SK-N-SH treated with all-trans-retinoic acid at 6 μM for 48 hours (cell line): ENCODE measurements at regions not wholly inside any gene's neighbourhood (a gene's known extent, or its start where the extent isn't known, plus 50 kb on each side); places are given as distances from the start of the nearest gene placed in this dataset.
"Not testable (repeated sequence)": the region's sequence is repeated elsewhere in the genome, so short reads cannot be mapped to it uniquely, and the experiment has no call there.

Experiments used
- ATAC-seq: fragments of 200-7000 bp; cut with Tn5 transposase; 3 replicates; pipeline ENCODE4 v1.9.1; 2020; ENCODE audit warnings: mild to moderate bottlenecking, moderate library complexity
- BACH2 ChIP-seq: fragments of 250-450 bp; sonication (Bioruptor Pico); IDR thresholded peaks from 2 replicates; pipeline ENCODE4 v1.9.0; 2021; ENCODE audit warnings: mild to moderate bottlenecking, borderline replicate concordance
- CREB5 ChIP-seq: fragments of 250-450 bp; sonication (Bioruptor Pico); IDR thresholded peaks from 2 replicates; pipeline ENCODE4 v1.5.1; 2020; ENCODE audit warnings: low read depth, mild to moderate bottlenecking, moderate library complexity
- CSDC2 ChIP-seq: fragments of 250-450 bp; sonication (Bioruptor Pico); IDR thresholded peaks from 2 replicates; pipeline ENCODE4 v1.5.0; 2020; ENCODE audit warnings: mild to moderate bottlenecking, moderate library complexity
- GLIS3 ChIP-seq: fragments of 250-450 bp; sonication (Bioruptor Pico); IDR thresholded peaks from 2 replicates; pipeline ENCODE4 v1.5.0; 2020; ENCODE audit warnings: mild to moderate bottlenecking, moderate library complexity
- ISL1 ChIP-seq: fragments of 250-450 bp; sonication (Bioruptor Pico); IDR thresholded peaks from 2 replicates; pipeline ENCODE4 v2.1.2; 2022; ENCODE audit warnings: mild to moderate bottlenecking, moderate library complexity
- POU6F1 ChIP-seq: fragments of 250-450 bp; sonication (Bioruptor Pico); IDR thresholded peaks from 2 replicates; pipeline ENCODE4 v1.8.0; 2021; ENCODE audit warnings: low read depth, mild to moderate bottlenecking, moderate library complexity, borderline replicate concordance
- PPARA ChIP-seq: fragments of 250-450 bp; sonication (Bioruptor Pico); IDR thresholded peaks from 2 replicates; pipeline ENCODE4 v1.5.0; 2020; ENCODE audit warnings: mild to moderate bottlenecking, borderline replicate concordance
- RARB ChIP-seq: fragments of 250-450 bp; sonication (Bioruptor Pico); IDR thresholded peaks from 2 replicates; pipeline ENCODE4 v1.8.0; 2021; ENCODE audit warnings: mild to moderate bottlenecking, moderate library complexity
- SNAI2 ChIP-seq: fragments of 250-450 bp; sonication (Bioruptor Pico); IDR thresholded peaks from 2 replicates; pipeline ENCODE4 v1.5.0; 2020; ENCODE audit warnings: mild to moderate bottlenecking, moderate library complexity
- TCF4 ChIP-seq: fragments of 250-450 bp; sonication (Bioruptor Pico); IDR thresholded peaks from 2 replicates; pipeline ENCODE4 v1.8.0; 2021; ENCODE audit warnings: mild to moderate bottlenecking, moderate library complexity, borderline replicate concordance
- TOX ChIP-seq: fragments of 250-450 bp; sonication (Bioruptor Pico); IDR thresholded peaks from 2 replicates; pipeline ENCODE4 v1.8.0; 2021; ENCODE audit warnings: mild to moderate bottlenecking, moderate library complexity, borderline replicate concordance
- ZC3H10 ChIP-seq: fragments of 250-450 bp; sonication (Bioruptor Pico); IDR thresholded peaks from 2 replicates; pipeline ENCODE4 v1.5.1; 2021; ENCODE audit warnings: mild to moderate bottlenecking, moderate library complexity
- ZNF565 ChIP-seq: fragments of 450-650 bp; formaldehyde crosslinking; conservative IDR thresholded peaks from 2 replicates; pipeline ENCODE4 v1.5.0; 2020; ENCODE audit warnings: low read depth, mild to moderate bottlenecking, moderate library complexity
- TF ChIP-seq, protein P1 (sequence below): fragments of 250-450 bp; sonication (Bioruptor Pico); IDR thresholded peaks from 2 replicates; pipeline ENCODE4 v1.5.1; 2021; ENCODE audit warnings: mild to moderate bottlenecking, moderate library complexity
- TF ChIP-seq, protein P2 (sequence below): fragments of 250-450 bp; sonication (Bioruptor Pico); IDR thresholded peaks from 2 replicates; pipeline ENCODE4 v1.5.0; 2020; ENCODE audit warnings: mild to moderate bottlenecking, moderate library complexity

DNA sequence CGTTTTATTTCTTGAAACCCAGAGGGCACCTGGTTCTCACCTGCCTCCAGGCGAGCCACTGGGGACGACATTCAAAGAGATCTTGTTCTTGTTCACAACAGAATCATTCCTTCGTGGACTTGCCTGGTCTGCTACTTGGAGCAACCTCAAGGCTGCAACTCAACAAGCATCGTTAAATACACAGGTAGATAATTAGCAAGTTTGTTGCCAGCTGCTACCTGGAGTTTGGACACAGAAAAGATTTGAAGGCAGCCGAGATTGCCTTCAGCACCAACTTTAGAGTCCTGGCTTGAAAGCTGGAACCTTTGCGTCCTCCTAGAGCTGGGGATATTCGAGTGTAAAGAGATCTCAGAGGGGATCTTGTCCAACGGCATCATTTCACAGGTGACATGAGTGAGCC is 89.6 kb upstream of the C7orf33 start:
- ATAC-seq: no peak
- TF ChIP-seq, protein P1, sequence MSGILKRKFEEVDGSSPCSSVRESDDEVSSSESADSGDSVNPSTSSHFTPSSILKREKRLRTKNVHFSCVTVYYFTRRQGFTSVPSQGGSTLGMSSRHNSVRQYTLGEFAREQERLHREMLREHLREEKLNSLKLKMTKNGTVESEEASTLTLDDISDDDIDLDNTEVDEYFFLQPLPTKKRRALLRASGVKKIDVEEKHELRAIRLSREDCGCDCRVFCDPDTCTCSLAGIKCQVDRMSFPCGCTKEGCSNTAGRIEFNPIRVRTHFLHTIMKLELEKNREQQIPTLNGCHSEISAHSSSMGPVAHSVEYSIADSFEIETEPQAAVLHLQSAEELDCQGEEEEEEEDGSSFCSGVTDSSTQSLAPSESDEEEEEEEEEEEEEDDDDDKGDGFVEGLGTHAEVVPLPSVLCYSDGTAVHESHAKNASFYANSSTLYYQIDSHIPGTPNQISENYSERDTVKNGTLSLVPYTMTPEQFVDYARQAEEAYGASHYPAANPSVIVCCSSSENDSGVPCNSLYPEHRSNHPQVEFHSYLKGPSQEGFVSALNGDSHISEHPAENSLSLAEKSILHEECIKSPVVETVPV (CRISPR knock-in tag): no peak
- TF ChIP-seq ZNF565 (CRISPR knock-in tag): no peak
- TF ChIP-seq, protein P2, sequence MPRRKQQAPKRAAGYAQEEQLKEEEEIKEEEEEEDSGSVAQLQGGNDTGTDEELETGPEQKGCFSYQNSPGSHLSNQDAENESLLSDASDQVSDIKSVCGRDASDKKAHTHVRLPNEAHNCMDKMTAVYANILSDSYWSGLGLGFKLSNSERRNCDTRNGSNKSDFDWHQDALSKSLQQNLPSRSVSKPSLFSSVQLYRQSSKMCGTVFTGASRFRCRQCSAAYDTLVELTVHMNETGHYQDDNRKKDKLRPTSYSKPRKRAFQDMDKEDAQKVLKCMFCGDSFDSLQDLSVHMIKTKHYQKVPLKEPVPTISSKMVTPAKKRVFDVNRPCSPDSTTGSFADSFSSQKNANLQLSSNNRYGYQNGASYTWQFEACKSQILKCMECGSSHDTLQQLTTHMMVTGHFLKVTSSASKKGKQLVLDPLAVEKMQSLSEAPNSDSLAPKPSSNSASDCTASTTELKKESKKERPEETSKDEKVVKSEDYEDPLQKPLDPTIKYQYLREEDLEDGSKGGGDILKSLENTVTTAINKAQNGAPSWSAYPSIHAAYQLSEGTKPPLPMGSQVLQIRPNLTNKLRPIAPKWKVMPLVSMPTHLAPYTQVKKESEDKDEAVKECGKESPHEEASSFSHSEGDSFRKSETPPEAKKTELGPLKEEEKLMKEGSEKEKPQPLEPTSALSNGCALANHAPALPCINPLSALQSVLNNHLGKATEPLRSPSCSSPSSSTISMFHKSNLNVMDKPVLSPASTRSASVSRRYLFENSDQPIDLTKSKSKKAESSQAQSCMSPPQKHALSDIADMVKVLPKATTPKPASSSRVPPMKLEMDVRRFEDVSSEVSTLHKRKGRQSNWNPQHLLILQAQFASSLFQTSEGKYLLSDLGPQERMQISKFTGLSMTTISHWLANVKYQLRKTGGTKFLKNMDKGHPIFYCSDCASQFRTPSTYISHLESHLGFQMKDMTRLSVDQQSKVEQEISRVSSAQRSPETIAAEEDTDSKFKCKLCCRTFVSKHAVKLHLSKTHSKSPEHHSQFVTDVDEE (CRISPR knock-in tag): no peak

GRCh38 chr7:148503900-148504487 is 86.6 kb upstream of the C7orf33 start:
- no peak for TF ChIP-seq POU6F1
- TF ChIP-seq TOX (CRISPR knock-in tag): no peak
- peak; percentile 36; the same call in 1 of the 3 replicates for ATAC-seq

GRCh38 chr7:148505645-148506375 is 84.8 kb upstream of the C7orf33 start:
- ATAC-seq: peak; percentile 58

GRCh38 chr7:148507064-148507573 is 83.4 kb upstream of the C7orf33 start:
- ATAC-seq: not testable (repeated sequence)

More at GRCh38 chr7:148505645-148506375, 84.8 kb upstream of the C7orf33 start:
- TF ChIP-seq CREB5 (CRISPR knock-in tag): peak; percentile 71
- no peak for TF ChIP-seq ISL1 (CRISPR knock-in tag)
- no peak for TF ChIP-seq ZC3H10

GRCh38 chr7:148507787-148508186 is 82.8 kb upstream of the C7orf33 start:
- TF ChIP-seq BACH2 (no peak), SNAI2 (CRISPR knock-in tag) (no peak), RARB (CRISPR knock-in tag) (no peak), CSDC2 (CRISPR knock-in tag) (no peak), PPARA (CRISPR knock-in tag) (no peak), TOX (CRISPR knock-in tag) (no peak), GLIS3 (CRISPR knock-in tag) (no peak), ZNF565 (CRISPR knock-in tag) (no peak), TCF4 (CRISPR knock-in tag) (no peak)
- TF ChIP-seq, protein P2 (CRISPR knock-in tag): no peak
- ATAC-seq: no peak
